ENCODE measurements at regions not wholly inside any gene's neighbourhood (a gene's known extent, or its start where the extent isn't known, plus 50 kb on each side); places are given as distances from the start of the nearest gene placed in this dataset.

- Histone ChIP-seq H3K4me2 (ENCODE audit: low read length) (no peak overlapping the region), H3K9me3 (ENCODE audit: low read length) (no peaks in the 10 kb centered on the region), H3F3A (ENCODE audit: low read length, unreplicated experiment) (no peaks in the 10 kb centered on the region), H3K9me2 (replicated peaks; ENCODE audit: low read length) (no peaks in the 10 kb centered on the region), H2AFZ (ENCODE audit: low read length) (no peak overlapping the region), H3K27me3 (ENCODE audit: low read length) (no peaks in the 10 kb centered on the region), H3K4me1 (ENCODE audit: insufficient read depth, low read length) (no peaks in the 10 kb centered on the region), H3K36me3 (ENCODE audit: low read depth, low read length) (no peaks in the 10 kb centered on the region), H3K9ac (ENCODE audit: low read length) (no peak overlapping the region), H3K79me2 (ENCODE audit: low read length) (no peaks in the 10 kb centered on the region), H3K4me3 (ENCODE audit: low read length) (no peak overlapping the region), H4K20me1 (ENCODE audit: low read length) (no peaks in the 10 kb centered on the region), H3K27ac (ENCODE audit: low read length) (no peak overlapping the region)
- intact Hi-C loops (cut with micrococcal nuclease): no loop called here
- no TSS peak for BruUV-seq (replicated peaks)
- DNase-seq: no peak
- no peak for TF ChIP-seq CTCF (conservative IDR thresholded peaks at IDR 0.05; ENCODE audit: low read depth, low read length)
- no peak for TF ChIP-seq EZH2phosphoT487 (IDR thresholded peaks at IDR 0.05; ENCODE audit: borderline replicate concordance, low read length)
- no peak for TF ChIP-seq EZH2 (IDR thresholded peaks at IDR 0.05; ENCODE audit: low read length, unreplicated experiment)
- ATAC-seq: no peak
- ChIA-PET POLR2A (ENCODE audit: unreplicated experiment) (no interaction called here), CTCF (no interaction called here)
Measured at GRCh38 chr7:67466109-67466508, 469.5 kb downstream of the TYW1 start.

- no peak overlapping the region for H3K9ac ChIP-seq (ENCODE audit: low read length)
- no peaks in the 10 kb centered on the region for H4K20me1 ChIP-seq (ENCODE audit: low read length)
- CTCF ChIA-PET: no interaction called here
- no peak overlapping the region for H3K4me2 ChIP-seq (ENCODE audit: low read length)
- no peaks in the 10 kb centered on the region for H3K9me3 ChIP-seq (ENCODE audit: low read length)
- no peak overlapping the region for H3K4me3 ChIP-seq (ENCODE audit: low read length)
- H3K27ac ChIP-seq (ENCODE audit: low read length): no peak overlapping the region
- no peaks in the 10 kb centered on the region for H3K79me2 ChIP-seq (ENCODE audit: low read length)
- DNase-seq (no peak), ATAC-seq (no peak)
- H3K27me3 ChIP-seq (ENCODE audit: low read length): no peaks in the 10 kb centered on the region
- H3F3A ChIP-seq (ENCODE audit: low read length, unreplicated experiment): no peaks in the 10 kb centered on the region
- H2AFZ ChIP-seq (ENCODE audit: low read length): no peak overlapping the region
- POLR2A ChIA-PET (ENCODE audit: unreplicated experiment): no interaction called here
- H3K4me1 ChIP-seq (ENCODE audit: insufficient read depth, low read length): no peaks in the 10 kb centered on the region
- TF ChIP-seq EZH2phosphoT487 (IDR thresholded peaks at IDR 0.05; ENCODE audit: borderline replicate concordance, low read length) (no peak), EZH2 (IDR thresholded peaks at IDR 0.05; ENCODE audit: low read length, unreplicated experiment) (no peak), CTCF (conservative IDR thresholded peaks at IDR 0.05; ENCODE audit: low read depth, low read length) (no peak)
- intact Hi-C loops (cut with micrococcal nuclease): no loop called here
- no peaks in the 10 kb centered on the region for H3K9me2 ChIP-seq (replicated peaks; ENCODE audit: low read length)
- no TSS peak for BruUV-seq (replicated peaks)
- H3K36me3 ChIP-seq (ENCODE audit: low read depth, low read length): no peaks in the 10 kb centered on the region
Measured at GRCh38 chr7:67470256-67470751, 473.7 kb downstream of the TYW1 start.

- no peak for DNase-seq
- Histone ChIP-seq H3K9me3 (ENCODE audit: low read length) (no peaks in the 10 kb centered on the region), H3F3A (ENCODE audit: low read length, unreplicated experiment) (no peaks in the 10 kb centered on the region), H3K79me2 (ENCODE audit: low read length) (no peaks in the 10 kb centered on the region), H3K9ac (ENCODE audit: low read length) (no peak overlapping the region), H2AFZ (ENCODE audit: low read length) (no peak overlapping the region), H3K4me1 (ENCODE audit: insufficient read depth, low read length) (no peaks in the 10 kb centered on the region), H3K4me3 (ENCODE audit: low read length) (no peak overlapping the region), H3K27ac (ENCODE audit: low read length) (no peak overlapping the region), H4K20me1 (ENCODE audit: low read length) (no peaks in the 10 kb centered on the region), H3K9me2 (replicated peaks; ENCODE audit: low read length) (no peaks in the 10 kb centered on the region), H3K27me3 (ENCODE audit: low read length) (no peaks in the 10 kb centered on the region), H3K36me3 (ENCODE audit: low read depth, low read length) (no peaks in the 10 kb centered on the region), H3K4me2 (ENCODE audit: low read length) (no peak overlapping the region)
- no peak for ATAC-seq
- ChIA-PET POLR2A (ENCODE audit: unreplicated experiment) (no interaction called here), CTCF (no interaction called here)
- BruUV-seq (replicated peaks): no TSS peak
- no peak for TF ChIP-seq EZH2phosphoT487 (IDR thresholded peaks at IDR 0.05; ENCODE audit: borderline replicate concordance, low read length)
- TF ChIP-seq EZH2 (IDR thresholded peaks at IDR 0.05; ENCODE audit: low read length, unreplicated experiment): no peak
- no peak for TF ChIP-seq CTCF (conservative IDR thresholded peaks at IDR 0.05; ENCODE audit: low read depth, low read length)
- intact Hi-C loops (cut with micrococcal nuclease): no loop called here
Measured at GRCh38 chr7:67475293-67475692, 478.7 kb downstream of the TYW1 start.
